HEK293 (cell line): ENCODE measurements at regions not wholly inside any gene's neighbourhood (a gene's known extent, or its start where the extent isn't known, plus 50 kb on each side); places are given as distances from the start of the nearest gene placed in this dataset.

Experiments used
- CTCF ChIA-PET: fragments of 350-600 bp; formaldehyde crosslinking; extraction: SDS; loops from one replicate; lab custom pipeline; 2021; ENCODE audit warnings: antibody characterized with exemption; lab: Yijun Ruan, JAX
- POLR2A ChIA-PET: fragments of 300-600 bp; formaldehyde crosslinking; extraction: SDS; loops from one replicate; lab custom pipeline; 2020; ENCODE audit warnings: antibody characterized with exemption, inconsistent platforms; lab: Yijun Ruan, JAX
- H3K27ac ChIP-seq: fragments of 200-500 bp; sonication (Bioruptor generic); 2 replicates; pipeline ENCODE4 v1.5.1; 2014; ENCODE audit warnings: low read depth, low read length, control low read depth, inconsistent platforms; ENCODE audit errors: extremely low read depth
- H3K36me3 ChIP-seq, 2 experiments: fragments of 200-500 bp in 1 of 2; sonication (Bioruptor generic) in 1 of 2; 1 replicate in 1 of 2; 2 replicates in 1 of 2; pipeline ENCODE4 v1.5.1; 2014 to 2017; ENCODE audit warnings: inconsistent platforms in 2 of 2, low read length in 2 of 2; ENCODE audit not compliant: control insufficient read depth in 2 of 2, insufficient read depth in 1 of 2
- H3K4me1 ChIP-seq: fragments of 200-500 bp; sonication (Bioruptor generic); 2 replicates; pipeline ENCODE4 v1.5.1; 2014; ENCODE audit warnings: mild to moderate bottlenecking, low read length, inconsistent platforms; ENCODE audit not compliant: control insufficient read depth, insufficient read depth
- H3K4me3 ChIP-seq: 2 replicates; pipeline ENCODE4 v1.5.1; 2011; ENCODE audit warnings: low read depth, mild to moderate bottlenecking, control low read depth, low read length, moderate library complexity
- H3K9me3 ChIP-seq: fragments of 200-500 bp; sonication (Bioruptor generic); 2 replicates; pipeline ENCODE4 v1.5.1; 2014; ENCODE audit warnings: low read depth, low read length, inconsistent platforms; ENCODE audit not compliant: control insufficient read depth, insufficient read depth
- KLF1 ChIP-seq: fragments of 450-650 bp; formaldehyde crosslinking; IDR thresholded peaks from 2 replicates; pipeline ENCODE4 v1.5.1; 2016; ENCODE audit warnings: missing biosample characterization, missing genetic modification characterization
- OSR2 ChIP-seq: fragments of 450-650 bp; formaldehyde crosslinking; IDR thresholded peaks from 2 replicates; pipeline ENCODE4 v1.5.1; 2016; ENCODE audit warnings: missing biosample characterization, missing genetic modification characterization
- SALL2 ChIP-seq: fragments of 450-650 bp; formaldehyde crosslinking; IDR thresholded peaks from 2 replicates; pipeline ENCODE4 v1.5.0; 2017; ENCODE audit warnings: missing biosample characterization, mild to moderate bottlenecking, missing genetic modification characterization, borderline replicate concordance
- ZBTB21 ChIP-seq: fragments of 450-650 bp; formaldehyde crosslinking; IDR thresholded peaks from 2 replicates; pipeline ENCODE4 v1.5.1; 2017; ENCODE audit warnings: missing biosample characterization, missing genetic modification characterization
- ZBTB6 ChIP-seq: fragments of 450-650 bp; formaldehyde crosslinking; IDR thresholded peaks from 2 replicates; pipeline ENCODE4 v1.5.1; 2017; ENCODE audit warnings: missing biosample characterization, missing genetic modification characterization
- ZFP37 ChIP-seq: fragments of 450-650 bp; formaldehyde crosslinking; IDR thresholded peaks from 2 replicates; pipeline ENCODE4 v1.5.1; 2016; ENCODE audit warnings: missing biosample characterization, missing genetic modification characterization
- ZNF146 ChIP-seq: fragments of 450-650 bp; formaldehyde crosslinking; IDR thresholded peaks from 2 replicates; pipeline ENCODE4 v1.5.1; 2016; ENCODE audit warnings: missing biosample characterization, missing genetic modification characterization
- ZNF2 ChIP-seq: fragments of 450-650 bp; formaldehyde crosslinking; IDR thresholded peaks from 2 replicates; pipeline ENCODE4 v1.5.1; 2016; ENCODE audit warnings: missing biosample characterization, missing genetic modification characterization
- ZNF274 ChIP-seq, 2 experiments: fragments of 200-500 bp in 1 of 2; fragments of 450-650 bp in 1 of 2; sonication (Bioruptor generic) in 1 of 2; formaldehyde crosslinking in 1 of 2; IDR thresholded peaks; 2 replicates each; pipeline versions ENCODE4 v1.5.1 to v1.6.1; 2014 to 2016; ENCODE audit warnings: borderline replicate concordance in 1 of 2, inconsistent platforms in 1 of 2, low read length in 1 of 2, missing biosample characterization in 1 of 2, missing genetic modification characterization in 1 of 2
- ZNF292 ChIP-seq: fragments of 450-650 bp; formaldehyde crosslinking; IDR thresholded peaks from 2 replicates; pipeline ENCODE4 v1.5.1; 2016; ENCODE audit warnings: low read depth, missing biosample characterization, missing genetic modification characterization, borderline replicate concordance
- ZNF311 ChIP-seq: fragments of 450-650 bp; formaldehyde crosslinking; IDR thresholded peaks from 2 replicates; pipeline ENCODE4 v1.5.1; 2017; ENCODE audit warnings: missing biosample characterization, missing genetic modification characterization, borderline replicate concordance
- ZNF518A ChIP-seq: fragments of 450-650 bp; formaldehyde crosslinking; conservative IDR thresholded peaks from 2 replicates; pipeline ENCODE4 v1.5.1; 2016; ENCODE audit warnings: low read depth, missing biosample characterization, missing genetic modification characterization
- ZNF792 ChIP-seq: fragments of 450-650 bp; formaldehyde crosslinking; IDR thresholded peaks from 2 replicates; pipeline ENCODE4 v1.5.1; 2016; ENCODE audit warnings: missing biosample characterization, missing genetic modification characterization
- TF ChIP-seq, protein P1 (sequence below): fragments of 450-650 bp; formaldehyde crosslinking; IDR thresholded peaks from 2 replicates; pipeline ENCODE4 v1.5.1; 2017; ENCODE audit warnings: missing biosample characterization, missing genetic modification characterization
- TF ChIP-seq, protein P2 (sequence below): fragments of 450-650 bp; formaldehyde crosslinking; IDR thresholded peaks from 2 replicates; pipeline ENCODE4 v1.5.1; 2016; ENCODE audit warnings: missing biosample characterization, missing genetic modification characterization

- TF ChIP-seq ZBTB6 (tag by site-specific recombination) = no peak
These were observed 189.3 kb upstream of the TLE4 start (continued) for GRCh38 chr9:79382458-79382857.

DNA sequence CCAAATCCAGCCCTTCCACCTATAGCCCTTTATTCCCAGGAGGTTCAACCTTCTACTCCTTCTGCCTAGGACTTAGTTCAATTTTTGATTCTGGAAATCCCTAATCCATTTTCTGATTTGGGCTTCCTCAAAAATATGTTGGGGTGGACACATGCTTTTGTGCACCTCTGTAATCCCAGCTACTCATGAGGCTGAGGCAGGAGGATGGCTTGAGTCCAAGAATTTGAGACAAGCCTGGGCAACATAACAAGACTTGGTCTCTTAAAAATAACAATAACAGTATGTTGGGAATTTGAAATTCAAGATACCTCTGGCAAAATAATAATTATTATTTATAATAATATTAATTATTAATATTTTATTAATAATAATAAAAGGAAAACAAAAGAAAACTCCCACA, 188.7 kb upstream of the TLE4 start:
- no peaks in the 10 kb centered on the region for H3K9me3 ChIP-seq
- H3K36me3 ChIP-seq = no peaks in the 10 kb centered on the region
- ChIA-PET CTCF (no interaction called here), POLR2A (no interaction called here)
- no peak overlapping the region for H3K27ac ChIP-seq
- H3K4me1 ChIP-seq = no peaks in the 10 kb centered on the region
- TF ChIP-seq ZBTB21 (tag by site-specific recombination) = no peak
- no peak overlapping the region for H3K4me3 ChIP-seq

DNA sequence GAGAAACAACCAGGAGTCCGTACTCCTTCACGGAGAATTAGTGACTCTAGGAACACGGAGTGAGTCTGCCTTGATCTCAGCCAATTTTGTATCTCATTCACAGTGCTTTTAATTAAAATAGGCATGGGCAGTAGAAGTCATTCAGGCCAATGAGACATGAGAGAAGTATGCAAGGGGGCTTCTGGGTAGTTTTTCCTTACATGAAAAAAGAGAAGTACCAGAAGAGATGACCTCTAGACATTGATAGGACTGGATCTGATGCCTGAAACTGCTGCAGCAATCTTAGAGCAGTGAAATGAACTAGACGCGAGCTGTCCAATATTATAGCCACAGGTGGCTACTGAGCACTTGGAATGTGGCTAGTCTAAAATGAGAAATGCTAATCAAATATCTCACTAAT, 187.7 kb upstream of the TLE4 start:
- no peaks in the 10 kb centered on the region for H3K9me3 ChIP-seq
- ChIA-PET CTCF (interaction anchor here (0.6 kb wide), 1 partner anchor 240 kb away, joined by 4 read pairs; no protein-coding TSS in a partner anchor), POLR2A (no interaction called here)
- no peak overlapping the region for H3K27ac ChIP-seq
- H3K36me3 ChIP-seq = no peaks in the 10 kb centered on the region
- TF ChIP-seq ZNF792 = no peak
- TF ChIP-seq OSR2 = no peak
- TF ChIP-seq ZNF518A (tag by site-specific recombination) = no peak
- TF ChIP-seq SALL2 (tag by site-specific recombination) = no peak
- TF ChIP-seq ZNF2 (tag by site-specific recombination) = no peak
- TF ChIP-seq ZNF292 (tag by site-specific recombination) = no peak
- TF ChIP-seq ZNF146 (tag by site-specific recombination) = no peak
- TF ChIP-seq, protein P1, sequence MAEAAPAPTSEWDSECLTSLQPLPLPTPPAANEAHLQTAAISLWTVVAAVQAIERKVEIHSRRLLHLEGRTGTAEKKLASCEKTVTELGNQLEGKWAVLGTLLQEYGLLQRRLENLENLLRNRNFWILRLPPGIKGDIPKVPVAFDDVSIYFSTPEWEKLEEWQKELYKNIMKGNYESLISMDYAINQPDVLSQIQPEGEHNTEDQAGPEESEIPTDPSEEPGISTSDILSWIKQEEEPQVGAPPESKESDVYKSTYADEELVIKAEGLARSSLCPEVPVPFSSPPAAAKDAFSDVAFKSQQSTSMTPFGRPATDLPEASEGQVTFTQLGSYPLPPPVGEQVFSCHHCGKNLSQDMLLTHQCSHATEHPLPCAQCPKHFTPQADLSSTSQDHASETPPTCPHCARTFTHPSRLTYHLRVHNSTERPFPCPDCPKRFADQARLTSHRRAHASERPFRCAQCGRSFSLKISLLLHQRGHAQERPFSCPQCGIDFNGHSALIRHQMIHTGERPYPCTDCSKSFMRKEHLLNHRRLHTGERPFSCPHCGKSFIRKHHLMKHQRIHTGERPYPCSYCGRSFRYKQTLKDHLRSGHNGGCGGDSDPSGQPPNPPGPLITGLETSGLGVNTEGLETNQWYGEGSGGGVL (tag by site-specific recombination) = no peak
- no peak for TF ChIP-seq ZFP37 (tag by site-specific recombination)
- TF ChIP-seq, protein P2, sequence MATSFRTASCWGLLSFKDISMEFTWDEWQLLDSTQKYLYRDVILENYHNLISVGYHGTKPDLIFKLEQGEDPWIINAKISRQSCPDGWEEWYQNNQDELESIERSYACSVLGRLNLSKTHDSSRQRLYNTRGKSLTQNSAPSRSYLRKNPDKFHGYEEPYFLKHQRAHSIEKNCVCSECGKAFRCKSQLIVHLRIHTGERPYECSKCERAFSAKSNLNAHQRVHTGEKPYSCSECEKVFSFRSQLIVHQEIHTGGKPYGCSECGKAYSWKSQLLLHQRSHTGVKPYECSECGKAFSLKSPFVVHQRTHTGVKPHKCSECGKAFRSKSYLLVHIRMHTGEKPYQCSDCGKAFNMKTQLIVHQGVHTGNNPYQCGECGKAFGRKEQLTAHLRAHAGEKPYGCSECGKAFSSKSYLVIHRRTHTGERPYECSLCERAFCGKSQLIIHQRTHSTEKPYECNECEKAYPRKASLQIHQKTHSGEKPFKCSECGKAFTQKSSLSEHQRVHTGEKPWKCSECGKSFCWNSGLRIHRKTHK = no peak
- no peak for TF ChIP-seq ZNF274 (IDR thresholded peaks at IDR 0.05; ENCODE audit: low read length)
- TF ChIP-seq ZNF274 (tag by site-specific recombination; IDR thresholded peaks at IDR 0.05; ENCODE audit: borderline replicate concordance) = no peak
- no peak for TF ChIP-seq KLF1
- no peak for TF ChIP-seq ZNF311 (tag by site-specific recombination)
- no peaks in the 10 kb centered on the region for H3K4me1 ChIP-seq
- no peak overlapping the region for H3K4me3 ChIP-seq
